CD4-positive, alpha-beta T cell (primary cell): ENCODE measurements at regions not wholly inside any gene's neighbourhood (a gene's known extent, or its start where the extent isn't known, plus 50 kb on each side); places are given as distances from the start of the nearest gene placed in this dataset.

Source experiments
- ATAC-seq: fragments of 200-7000 bp; cut with Tn5 transposase; one replicate; pipeline ENCODE4 v1.10.0; 2022; ENCODE audit warnings: mild to moderate bottlenecking; ENCODE audit not compliant: poor library complexity
- CTCF ChIA-PET: fragments of 350-600 bp; sonication (Branson Sonifier 250); formaldehyde crosslinking; loops from one replicate; lab custom pipeline; 2021; ENCODE audit warnings: antibody characterized with exemption, inconsistent platforms; lab: Charles Lee
- POLR2A ChIA-PET: fragments of 350-600 bp; sonication (Branson Sonifier 250); formaldehyde crosslinking; loops from one replicate; lab custom pipeline; 2021; ENCODE audit warnings: antibody characterized with exemption, inconsistent platforms; lab: Charles Lee
- DNase-seq, 14 experiments: peaks; one replicate each; pipeline ENCODE4 v3.0.0-alpha.2; 2013 to 2020; ENCODE audit warnings: mixed read lengths in 2 of 14
- H3K27ac ChIP-seq, 2 donors: one replicate each; pipeline versions ENCODE4 v1.5.1 to v1.7.0; 2013; ENCODE audit warnings: low read length in 2 of 2, low read depth in 1 of 2, mild to moderate bottlenecking in 1 of 2
- H3K27me3 ChIP-seq, 2 experiments: 1 replicate in 1 of 2; 2 replicates in 1 of 2; pipeline versions ENCODE4 v1.6.1 to v1.7.0; 2013; ENCODE audit warnings: low read length in 2 of 2, control low read depth in 1 of 2, mild to moderate bottlenecking in 1 of 2, moderate library complexity in 1 of 2; ENCODE audit not compliant: insufficient read depth in 2 of 2, control insufficient read depth in 1 of 2
- H3K36me3 ChIP-seq: one replicate; pipeline ENCODE4 v1.6.1; 2013; ENCODE audit warnings: low read length, control low read depth; ENCODE audit not compliant: insufficient read depth
- H3K4me1 ChIP-seq: one replicate; pipeline ENCODE4 v1.6.1; 2013; ENCODE audit warnings: low read length, control low read depth; ENCODE audit not compliant: insufficient read depth
- H3K4me3 ChIP-seq: one replicate; pipeline ENCODE4 v1.5.1; 2013; ENCODE audit warnings: mild to moderate bottlenecking, low read length, moderate library complexity
- H3K9me3 ChIP-seq, 2 experiments: 1 replicate in 1 of 2; 2 replicates in 1 of 2; pipeline versions ENCODE4 v1.6.1 to v1.7.0; 2013; ENCODE audit warnings: low read length in 2 of 2, mild to moderate bottlenecking in 2 of 2, control low read depth in 1 of 2, moderate library complexity in 1 of 2; ENCODE audit not compliant: control insufficient read depth in 1 of 2, insufficient read depth in 1 of 2
- H3K27ac Mint-ChIP-seq: one replicate; pipeline ENCODE4 v1.8.0; 2020; ENCODE audit warnings: mixed read lengths
- H3K27me3 Mint-ChIP-seq: one replicate; pipeline ENCODE4 v1.8.0; 2021; ENCODE audit warnings: mixed read lengths
- H3K36me3 Mint-ChIP-seq: one replicate; pipeline ENCODE4 v1.8.0; 2021; ENCODE audit warnings: low read depth, mixed read lengths
- H3K4me1 Mint-ChIP-seq: one replicate; pipeline ENCODE4 v1.8.0; 2021; ENCODE audit warnings: low read depth, mixed read lengths
- H3K4me3 Mint-ChIP-seq: one replicate; pipeline ENCODE4 v1.8.0; 2020; ENCODE audit warnings: mild to moderate bottlenecking, mixed read lengths
- H3K9me3 Mint-ChIP-seq: one replicate; pipeline ENCODE4 v1.8.0; 2020; ENCODE audit warnings: mixed read lengths
- intact Hi-C, 2 experiments: fragments of 100-400 bp; cut with DNase I in 1 of 2; cut with micrococcal nuclease in 1 of 2; formaldehyde crosslinking; loops; one replicate each; pipeline versions ENCODE4 v1.15.1 to v1.9.0; 2023 to 2025; cut with DNase I, micrococcal nuclease
- TF ChIP-seq, protein P1 (sequence below): fragments of 200-600 bp; IDR thresholded peaks from one replicate; pipeline ENCODE4 v1.8.0; 2022; ENCODE audit warnings: antibody characterized with exemption, mild to moderate bottlenecking

DNA sequence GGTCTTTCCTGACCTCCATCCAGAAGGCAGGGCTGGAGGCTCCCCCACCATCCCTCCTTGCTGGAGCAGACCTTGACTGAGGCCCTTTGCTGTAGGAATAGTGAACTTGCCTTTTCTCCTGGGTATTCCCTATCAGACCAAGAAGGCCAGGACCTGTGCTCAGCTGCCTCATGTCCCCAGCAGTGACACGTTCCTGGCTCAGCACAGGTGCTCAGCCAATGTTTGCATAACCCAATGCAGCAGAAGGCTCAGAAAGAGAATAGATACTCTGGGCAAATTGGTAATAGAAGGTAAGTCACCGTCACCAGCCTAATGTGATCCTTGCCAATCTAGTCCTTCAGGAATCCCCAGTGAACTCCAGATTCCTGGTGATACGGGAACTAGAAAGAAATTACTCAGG lies 96.4 kb downstream of the ACTL7B start:
- DNase-seq (no peak), ATAC-seq (no peak)
- Mint-ChIP-seq H3K9me3 (peaks cover 2% of the 10 kb centered on the region), H3K4me1 (no peaks in the 10 kb centered on the region), H3K36me3 (no peaks in the 10 kb centered on the region), H3K4me3 (no peak overlapping the region), H3K27me3 (peaks cover 8% of the 10 kb centered on the region), H3K27ac (no peak overlapping the region)
- ChIA-PET POLR2A (no interaction called here), CTCF (no interaction called here)
- no peak overlapping the region for H3K4me3 ChIP-seq
- TF ChIP-seq, protein P1, sequence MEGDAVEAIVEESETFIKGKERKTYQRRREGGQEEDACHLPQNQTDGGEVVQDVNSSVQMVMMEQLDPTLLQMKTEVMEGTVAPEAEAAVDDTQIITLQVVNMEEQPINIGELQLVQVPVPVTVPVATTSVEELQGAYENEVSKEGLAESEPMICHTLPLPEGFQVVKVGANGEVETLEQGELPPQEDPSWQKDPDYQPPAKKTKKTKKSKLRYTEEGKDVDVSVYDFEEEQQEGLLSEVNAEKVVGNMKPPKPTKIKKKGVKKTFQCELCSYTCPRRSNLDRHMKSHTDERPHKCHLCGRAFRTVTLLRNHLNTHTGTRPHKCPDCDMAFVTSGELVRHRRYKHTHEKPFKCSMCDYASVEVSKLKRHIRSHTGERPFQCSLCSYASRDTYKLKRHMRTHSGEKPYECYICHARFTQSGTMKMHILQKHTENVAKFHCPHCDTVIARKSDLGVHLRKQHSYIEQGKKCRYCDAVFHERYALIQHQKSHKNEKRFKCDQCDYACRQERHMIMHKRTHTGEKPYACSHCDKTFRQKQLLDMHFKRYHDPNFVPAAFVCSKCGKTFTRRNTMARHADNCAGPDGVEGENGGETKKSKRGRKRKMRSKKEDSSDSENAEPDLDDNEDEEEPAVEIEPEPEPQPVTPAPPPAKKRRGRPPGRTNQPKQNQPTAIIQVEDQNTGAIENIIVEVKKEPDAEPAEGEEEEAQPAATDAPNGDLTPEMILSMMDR, result no peak
- no peaks in the 10 kb centered on the region for H3K27me3 ChIP-seq
- no peaks in the 10 kb centered on the region for H3K36me3 ChIP-seq
- intact Hi-C loops, result no loop called here
- H3K27ac ChIP-seq, result no peak overlapping the region
- no peaks in the 10 kb centered on the region for H3K9me3 ChIP-seq
- no peaks in the 10 kb centered on the region for H3K4me1 ChIP-seq

DNA sequence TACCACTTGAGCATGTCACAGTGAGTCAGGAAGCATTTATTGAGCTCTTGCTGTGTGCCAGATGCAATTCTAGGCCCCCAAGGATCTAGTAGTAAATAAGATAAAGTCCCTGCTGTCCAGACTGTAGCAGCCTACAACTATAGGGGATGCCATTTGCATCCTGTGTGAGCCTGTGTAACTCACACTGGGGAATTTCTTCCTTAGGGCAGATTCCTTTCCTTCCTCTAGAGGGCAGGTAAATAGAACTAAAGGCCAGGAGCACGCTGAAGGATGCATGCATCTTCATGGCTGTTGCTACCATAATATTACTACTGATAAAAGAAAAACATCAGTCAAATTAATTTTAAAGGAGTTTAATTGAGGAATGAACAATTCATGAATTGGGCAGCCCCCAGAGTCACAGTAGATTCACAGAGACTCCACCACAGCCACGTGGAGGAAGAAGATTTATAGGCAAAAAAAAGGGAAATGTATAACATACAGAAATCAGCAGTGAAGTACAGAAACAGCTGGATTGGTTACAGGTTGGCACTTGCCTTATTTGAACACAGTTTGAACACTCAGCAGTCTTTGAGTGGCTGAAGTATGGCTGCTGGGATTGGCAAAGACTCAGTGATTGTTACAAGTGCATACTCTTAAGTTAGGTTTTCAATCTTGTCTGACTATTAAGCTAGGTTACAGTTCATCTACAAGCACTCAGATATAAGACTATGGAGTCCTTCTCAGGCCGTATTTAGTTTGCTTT lies 98.9 kb downstream of the ACTL7B start:
- Mint-ChIP-seq H3K4me3 (no peak overlapping the region), H3K27ac (no peak overlapping the region), H3K36me3 (no peaks in the 10 kb centered on the region), H3K9me3 (peaks cover 4% of the 10 kb centered on the region), H3K27me3 (peaks cover 13% of the 10 kb centered on the region), H3K4me1 (no peaks in the 10 kb centered on the region)
- no peaks in the 10 kb centered on the region for H3K27me3 ChIP-seq
- TF ChIP-seq, protein P1, result no peak
- no peak overlapping the region for H3K27ac ChIP-seq
- DNase-seq (no peak), ATAC-seq (no peak)
- H3K4me1 ChIP-seq, result no peaks in the 10 kb centered on the region
- ChIA-PET POLR2A (no interaction called here), CTCF (interaction anchor here (1.2 kb wide), 1 partner anchor 12 kb away, joined by 4 read pairs; no protein-coding TSS in a partner anchor)
- intact Hi-C loops, result no loop called here
- no peak overlapping the region for H3K4me3 ChIP-seq
- no peaks in the 10 kb centered on the region for H3K36me3 ChIP-seq
- H3K9me3 ChIP-seq, result no peaks in the 10 kb centered on the region

DNA sequence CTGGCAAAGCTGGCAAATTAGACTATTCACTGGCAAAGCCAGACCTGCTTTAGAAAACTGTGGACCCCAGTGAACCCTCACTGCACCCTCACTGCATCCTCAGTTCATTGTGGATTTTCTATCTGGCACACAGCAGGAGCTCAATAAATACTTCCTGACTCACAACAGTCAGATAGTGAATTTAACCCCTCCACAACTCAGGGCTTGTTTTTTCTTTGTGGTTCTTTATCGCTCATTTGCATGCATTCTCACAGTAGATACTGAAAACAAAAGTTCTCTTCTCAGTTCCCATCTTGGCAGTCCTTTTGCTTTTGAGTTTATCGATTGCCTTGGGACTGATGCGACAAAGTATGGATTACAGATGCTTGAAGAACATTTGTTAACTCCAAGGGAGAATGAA lies 99.8 kb downstream of the ACTL7B start:
- no peaks in the 10 kb centered on the region for H3K27me3 ChIP-seq
- no peak for DNase-seq
- no peak overlapping the region for H3K27ac ChIP-seq
- H3K4me3 ChIP-seq, result no peak overlapping the region
- H3K36me3 ChIP-seq, result no peaks in the 10 kb centered on the region
- no peak for ATAC-seq
- no peak overlapping the region for H3K27ac Mint-ChIP-seq
- no peaks in the 10 kb centered on the region for H3K4me1 Mint-ChIP-seq
- intact Hi-C loops, result no loop called here
- ChIA-PET CTCF (no interaction called here), POLR2A (no interaction called here)
- H3K9me3 Mint-ChIP-seq, result peaks cover 4% of the 10 kb centered on the region
- H3K27me3 Mint-ChIP-seq, result peaks cover 13% of the 10 kb centered on the region
- TF ChIP-seq, protein P1, result no peak
- no peaks in the 10 kb centered on the region for H3K9me3 ChIP-seq
- H3K4me3 Mint-ChIP-seq, result no peak overlapping the region
- no peaks in the 10 kb centered on the region for H3K36me3 Mint-ChIP-seq
- no peaks in the 10 kb centered on the region for H3K4me1 ChIP-seq
